ENCODE measurements at regions not wholly inside any gene's neighbourhood (a gene's known extent, or its start where the extent isn't known, plus 50 kb on each side); places are given as distances from the start of the nearest gene placed in this dataset.

- no peak overlapping the region for H3K27ac Mint-ChIP-seq (ENCODE audit: unreplicated experiment)
Measured at GRCh38 chr6:19692506-19693298, 144.5 kb upstream of the ID4 start.

GRCh38 chr6:19694697-19695096 lies 142.5 kb upstream of the ID4 start:
- no peaks in the 10 kb centered on the region for H3K27me3 Mint-ChIP-seq (ENCODE audit: low read depth)
- no peak for DNase-seq (ENCODE audit: low spot score)

More at GRCh38 chr6:19692506-19693298, 144.5 kb upstream of the ID4 start:
- no peak for DNase-seq (ENCODE audit: low spot score)
- Mint-ChIP-seq H3K9me3 (ENCODE audit: low read depth) (no peaks in the 10 kb centered on the region), H3K4me1 (ENCODE audit: low read depth) (peaks cover 18% of the 10 kb centered on the region), H3K4me3 (ENCODE audit: unreplicated experiment) (peak overlapping the region; percentile 70), H3K27me3 (ENCODE audit: low read depth) (no peaks in the 10 kb centered on the region), H3K36me3 (ENCODE audit: low read depth) (no peaks in the 10 kb centered on the region)
- TF ChIP-seq CTCF (IDR thresholded peaks at IDR 0.05), result no peak

GRCh38 chr6:19697744-19698290 lies 139.4 kb upstream of the ID4 start:
- H3K4me3 Mint-ChIP-seq (ENCODE audit: unreplicated experiment), result no peak overlapping the region
- no peak for DNase-seq (ENCODE audit: low spot score)
- H3K4me1 Mint-ChIP-seq (ENCODE audit: low read depth), result no peaks in the 10 kb centered on the region
- H3K9me3 Mint-ChIP-seq (ENCODE audit: low read depth), result no peaks in the 10 kb centered on the region
- no peak for TF ChIP-seq CTCF (IDR thresholded peaks at IDR 0.05)
- H3K27me3 Mint-ChIP-seq (ENCODE audit: low read depth), result no peaks in the 10 kb centered on the region
- no peaks in the 10 kb centered on the region for H3K36me3 Mint-ChIP-seq (ENCODE audit: low read depth)
- no peak overlapping the region for H3K27ac Mint-ChIP-seq (ENCODE audit: unreplicated experiment)

More at GRCh38 chr6:19694697-19695096, 142.5 kb upstream of the ID4 start:
- no peak overlapping the region for H3K4me3 Mint-ChIP-seq (ENCODE audit: unreplicated experiment)
- no peaks in the 10 kb centered on the region for H3K36me3 Mint-ChIP-seq (ENCODE audit: low read depth)
- H3K27ac Mint-ChIP-seq (ENCODE audit: unreplicated experiment), result no peak overlapping the region
- TF ChIP-seq CTCF (IDR thresholded peaks at IDR 0.05), result no peak
- no peaks in the 10 kb centered on the region for H3K9me3 Mint-ChIP-seq (ENCODE audit: low read depth)
- H3K4me1 Mint-ChIP-seq (ENCODE audit: low read depth), result peaks cover 18% of the 10 kb centered on the region

DNA sequence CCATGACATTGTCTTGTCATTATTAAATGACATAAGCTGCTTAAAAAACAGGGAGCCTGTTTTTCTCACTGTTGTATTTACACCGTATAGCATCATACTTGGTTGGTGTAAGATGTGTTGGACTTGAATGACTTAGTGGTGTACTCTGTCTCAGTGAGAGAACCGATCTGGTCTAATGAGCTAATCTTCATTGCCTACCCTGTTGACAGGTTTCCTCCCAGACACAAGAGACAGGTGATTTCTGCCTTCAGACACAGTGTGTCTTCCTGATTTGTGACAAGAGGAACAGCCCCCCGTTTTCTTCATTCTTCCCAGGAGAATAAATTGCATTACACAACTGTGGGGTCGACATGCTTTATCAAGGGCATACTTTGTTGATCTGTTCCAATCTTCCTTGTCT lies 137.2 kb upstream of the ID4 start:
- Mint-ChIP-seq H3K36me3 (ENCODE audit: low read depth) (no peaks in the 10 kb centered on the region), H3K4me3 (ENCODE audit: unreplicated experiment) (no peak overlapping the region), H3K4me1 (ENCODE audit: low read depth) (no peaks in the 10 kb centered on the region)

GRCh38 chr6:19705606-19706005 lies 131.6 kb upstream of the ID4 start:
- H3K36me3 Mint-ChIP-seq (ENCODE audit: low read depth), result no peaks in the 10 kb centered on the region
- H3K27me3 Mint-ChIP-seq (ENCODE audit: low read depth), result no peaks in the 10 kb centered on the region
- no peak for TF ChIP-seq CTCF (IDR thresholded peaks at IDR 0.05)
- no peak overlapping the region for H3K27ac Mint-ChIP-seq (ENCODE audit: unreplicated experiment)
- no peaks in the 10 kb centered on the region for H3K9me3 Mint-ChIP-seq (ENCODE audit: low read depth)
- DNase-seq (ENCODE audit: low spot score), result no peak
- peaks cover 2% of the 10 kb centered on the region for H3K4me1 Mint-ChIP-seq (ENCODE audit: low read depth)
- H3K4me3 Mint-ChIP-seq (ENCODE audit: unreplicated experiment), result no peak overlapping the region

More for the DNA sequence above, 137.2 kb upstream of the ID4 start:
- Mint-ChIP-seq H3K27ac (ENCODE audit: unreplicated experiment) (no peak overlapping the region), H3K9me3 (ENCODE audit: low read depth) (no peaks in the 10 kb centered on the region), H3K27me3 (ENCODE audit: low read depth) (no peaks in the 10 kb centered on the region)
- no peak for DNase-seq (ENCODE audit: low spot score)
- TF ChIP-seq CTCF (IDR thresholded peaks at IDR 0.05), result no peak
